ENCODE measurements at regions not wholly inside any gene's neighbourhood (a gene's known extent, or its start where the extent isn't known, plus 50 kb on each side); places are given as distances from the start of the nearest gene placed in this dataset.

DNA sequence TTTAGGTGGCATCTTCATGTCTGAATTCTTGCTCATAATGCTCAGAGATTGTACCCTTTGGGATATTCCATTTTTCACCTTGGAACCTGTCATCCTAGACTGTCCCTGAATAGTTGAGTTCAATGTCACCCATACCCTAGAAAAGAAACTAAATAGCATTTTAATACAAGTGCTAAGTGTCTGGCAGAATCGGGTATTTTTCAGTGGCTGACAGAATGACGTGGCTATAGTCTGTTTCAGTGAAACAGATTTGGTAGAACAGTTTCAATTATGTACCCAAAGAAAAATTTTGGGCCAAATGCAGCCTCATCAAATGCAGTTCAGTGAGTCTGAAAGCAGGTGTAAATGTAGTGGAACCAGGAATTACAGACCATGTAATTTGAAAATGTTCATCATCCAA lies 1041.2 kb downstream of the DTWD2 start:
- no peak for DNase-seq (ENCODE audit: low read depth in 3 of 3)

DNA sequence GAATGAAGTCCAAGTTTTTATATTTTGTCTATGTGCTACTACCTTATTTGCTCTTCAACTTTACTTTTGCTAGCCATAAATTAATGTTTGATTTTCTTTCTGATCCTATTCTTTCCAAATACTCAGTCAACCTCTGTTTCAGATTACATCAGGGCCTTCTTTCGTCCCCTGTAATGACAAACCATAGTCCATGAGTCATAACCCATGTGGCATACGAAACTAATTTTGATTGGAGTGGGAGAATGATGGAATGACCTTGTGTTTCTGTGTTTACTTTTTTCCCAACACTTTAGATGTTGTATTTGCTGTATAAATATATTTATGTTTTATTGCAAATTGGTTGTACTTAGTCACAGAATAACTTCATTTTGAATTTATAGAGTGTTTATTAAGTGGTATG lies 1043.1 kb downstream of the DTWD2 start:
- no peak for DNase-seq (ENCODE audit: low read depth in 3 of 3)

DNA sequence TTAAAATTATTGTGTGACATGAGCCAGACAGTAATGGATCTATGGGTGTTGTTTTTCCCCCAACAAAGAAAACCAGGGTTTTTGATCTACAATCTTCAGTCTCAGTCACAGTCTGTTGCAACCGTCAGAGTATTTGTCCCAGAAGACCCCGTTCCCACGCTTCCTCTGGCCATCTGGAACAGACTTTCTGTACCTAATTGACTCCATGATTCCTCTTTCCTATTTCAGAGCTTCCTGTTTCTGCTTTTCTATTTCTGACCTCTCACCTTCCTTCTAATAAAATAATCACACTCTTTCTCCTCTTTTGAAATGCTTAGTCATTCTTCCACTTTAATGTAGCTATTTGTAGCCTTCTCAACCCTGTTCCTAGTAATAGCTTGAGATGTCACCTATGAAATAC lies 1044.8 kb downstream of the DTWD2 start:
- no peak for DNase-seq (ENCODE audit: low read depth in 3 of 3)

DNA sequence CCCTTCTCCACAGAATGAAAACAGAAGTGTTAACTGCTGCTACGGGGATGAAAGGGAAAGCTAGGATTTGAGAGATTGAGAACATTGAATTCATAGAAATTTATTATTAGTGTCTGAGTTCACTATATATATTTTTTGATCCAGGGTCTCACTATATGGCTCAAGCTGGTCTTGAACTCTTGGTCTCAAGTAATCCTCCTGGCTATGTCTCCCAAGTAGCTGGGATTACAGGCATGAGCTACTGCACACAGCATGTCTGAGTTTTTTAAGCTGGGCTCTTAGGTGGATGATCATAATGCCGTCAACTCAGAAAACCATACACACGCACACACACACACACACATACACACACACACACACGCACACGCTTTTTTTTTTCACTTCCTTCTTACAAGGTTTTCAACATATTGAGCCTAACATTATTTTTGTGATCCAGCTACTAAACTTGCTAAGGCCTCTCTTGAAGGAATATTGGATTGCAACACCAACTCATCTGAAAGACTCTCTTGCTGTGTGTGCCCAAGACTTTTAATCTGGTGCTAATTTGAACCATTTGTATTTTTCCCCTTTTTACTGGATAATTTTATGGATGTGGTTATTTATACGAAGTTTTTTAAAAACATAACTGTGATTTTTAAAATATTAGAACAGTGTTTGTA lies 1045.4 kb downstream of the DTWD2 start:
- DNase-seq (ENCODE audit: low read depth in 3 of 3): no peak

DNA sequence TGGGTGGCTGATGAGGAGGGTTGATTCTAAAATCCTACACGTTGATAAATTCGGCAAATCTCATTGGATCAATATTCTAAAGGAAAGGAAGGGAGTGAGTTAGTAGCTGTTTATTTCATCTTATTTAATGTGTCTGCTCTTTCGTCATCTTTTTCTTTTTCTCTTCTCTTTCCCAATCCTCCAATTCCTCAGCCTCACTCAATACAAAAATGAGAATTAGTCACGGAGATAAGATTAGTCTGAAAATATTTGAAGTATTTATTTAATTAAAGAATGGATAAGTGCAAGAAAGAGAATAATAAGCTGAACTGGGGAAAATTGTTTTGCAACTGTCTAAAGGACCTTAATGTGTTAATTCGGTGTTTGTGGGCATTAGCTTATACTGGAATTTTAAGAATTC lies 1095.1 kb downstream of the DTWD2 start:
- DNase-seq (ENCODE audit: low read depth in 3 of 3): no peak

DNA sequence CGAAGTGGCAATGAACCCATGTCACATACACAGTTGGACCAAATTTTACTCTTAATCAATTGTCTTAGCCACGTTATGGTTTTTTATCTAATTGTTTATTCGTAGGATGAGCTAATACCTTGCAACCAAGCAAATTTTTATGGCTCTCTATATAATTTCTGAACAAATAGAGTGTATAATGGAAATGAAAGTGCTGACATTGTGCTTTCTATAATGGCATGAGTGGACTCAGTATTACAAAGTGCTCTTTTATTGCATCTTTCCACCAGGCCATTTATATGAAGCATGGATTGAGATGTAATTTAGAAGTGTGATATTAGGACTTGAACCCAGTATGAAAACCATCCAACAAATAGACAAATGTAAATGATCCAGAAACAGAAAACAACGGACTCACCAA lies 1096.0 kb downstream of the DTWD2 start:
- no peak for DNase-seq (ENCODE audit: low read depth in 3 of 3)

DNA sequence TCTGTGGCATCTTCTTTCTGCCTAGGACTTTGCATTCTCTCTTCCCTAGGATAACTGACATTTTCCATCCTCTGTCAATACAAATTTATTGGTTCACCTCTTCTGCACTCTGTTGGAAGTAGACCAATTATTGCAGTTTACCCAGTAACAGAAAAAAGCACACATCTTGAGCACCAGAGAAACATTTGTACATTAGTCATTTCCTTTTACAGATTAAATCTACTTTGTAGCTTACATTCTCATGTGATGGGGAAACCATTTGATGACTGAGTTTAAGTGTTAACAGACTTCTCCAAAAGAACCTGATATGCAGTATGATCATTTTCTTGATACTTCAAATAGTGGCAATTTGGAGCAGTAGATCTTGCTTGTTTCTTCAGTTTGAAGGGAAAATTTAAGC lies 1098.8 kb downstream of the DTWD2 start:
- no peak for DNase-seq (ENCODE audit: low read depth in 3 of 3)

DNA sequence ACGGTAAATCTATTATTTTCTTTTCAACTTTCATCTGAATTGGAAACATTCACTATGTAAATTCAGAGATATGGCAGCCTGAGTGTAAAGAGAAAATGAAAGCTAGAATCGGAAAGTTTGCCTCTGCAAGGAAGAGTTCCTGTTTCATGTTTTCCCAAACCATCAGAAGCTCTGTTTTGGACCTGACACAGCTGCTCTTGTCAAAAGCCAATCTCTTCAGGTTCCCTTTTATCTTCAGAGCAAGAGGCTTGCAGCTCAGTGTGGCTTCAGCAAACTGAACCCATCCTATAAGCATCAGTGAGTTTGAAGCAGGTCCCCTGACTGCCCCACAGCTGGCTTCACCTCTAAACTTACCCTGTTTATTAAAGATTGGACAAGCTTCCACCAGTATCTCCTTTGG lies 1099.7 kb downstream of the DTWD2 start:
- DNase-seq (ENCODE audit: low read depth in 3 of 3): no peak

DNA sequence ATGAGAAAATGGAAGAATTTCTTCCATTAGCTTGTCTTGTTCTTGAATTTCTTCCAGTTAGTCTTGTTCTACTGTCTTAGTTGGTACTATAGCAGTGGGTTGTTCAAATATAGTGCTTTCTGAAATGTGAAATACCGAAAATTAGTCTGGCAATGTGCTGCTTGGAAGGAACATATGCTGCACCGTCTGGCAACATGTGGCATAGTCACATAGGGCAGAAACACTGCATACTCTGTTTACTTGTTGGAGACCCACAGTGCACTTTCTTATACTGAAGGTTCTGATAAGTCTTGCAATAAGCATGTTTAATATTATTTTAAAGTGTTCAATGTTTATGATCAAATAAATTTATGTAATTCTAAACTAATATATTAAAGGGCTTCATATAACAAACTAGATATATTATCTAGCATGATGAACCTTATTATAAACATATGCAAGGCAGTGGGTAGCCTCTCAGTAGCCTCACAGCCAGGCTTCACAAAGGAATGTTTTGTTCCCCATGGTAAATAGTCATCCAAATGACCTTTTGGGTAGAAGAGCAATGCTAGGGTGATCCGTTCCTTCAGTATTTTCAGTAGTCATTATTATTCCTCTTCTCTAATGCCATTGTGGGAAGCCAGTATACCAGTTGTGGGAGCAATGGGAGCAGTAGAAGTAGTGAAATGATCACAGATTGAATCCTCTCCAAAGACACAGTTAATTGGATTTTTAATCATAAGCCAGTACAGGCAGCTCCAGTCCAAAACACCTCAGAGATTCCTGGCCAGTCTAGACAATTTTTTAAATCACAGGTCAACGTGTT lies 1106.7 kb downstream of the DTWD2 start:
- DNase-seq (ENCODE audit: low read depth in 3 of 3): no peak

DNA sequence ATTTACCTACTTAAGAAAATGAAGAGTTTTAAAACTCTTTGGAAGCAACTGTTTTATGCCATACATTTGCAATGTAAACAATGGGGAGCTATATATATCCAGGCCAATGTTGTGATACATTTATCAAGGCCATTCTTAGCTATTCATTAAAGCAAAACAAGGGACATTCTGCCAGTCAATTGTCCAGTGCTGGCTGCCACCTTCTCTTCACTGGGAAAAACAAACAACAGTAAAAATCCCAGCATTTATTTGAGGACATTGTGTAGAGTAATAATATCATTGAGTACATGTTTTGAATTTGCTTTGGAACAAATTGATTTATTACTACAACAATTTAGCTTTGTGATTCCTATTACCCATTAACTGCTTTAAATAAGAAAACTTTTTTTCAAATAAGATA lies 1107.4 kb downstream of the DTWD2 start:
- no peak for DNase-seq (ENCODE audit: low read depth in 3 of 3)

DNA sequence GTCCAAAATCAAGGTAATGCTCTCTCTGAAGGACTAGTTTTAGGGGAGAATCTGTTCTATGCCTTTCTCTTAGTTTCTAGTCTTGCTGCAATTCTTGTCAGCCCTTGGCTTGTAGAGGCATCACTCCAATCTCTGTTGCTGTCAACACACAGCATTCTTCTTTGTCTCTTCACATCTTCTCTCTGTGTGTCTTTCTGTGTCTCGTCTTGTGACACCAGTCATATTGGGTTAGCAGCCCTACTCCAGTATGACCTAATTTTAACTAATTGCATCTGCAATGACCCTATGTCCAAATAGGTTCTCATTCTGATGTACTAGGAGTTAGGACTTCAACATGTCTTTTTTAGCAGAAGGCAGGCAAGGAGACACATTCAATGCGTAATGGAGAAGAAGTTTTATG lies 1110.6 kb downstream of the DTWD2 start:
- no peak for DNase-seq (ENCODE audit: low read depth in 3 of 3)

DNA sequence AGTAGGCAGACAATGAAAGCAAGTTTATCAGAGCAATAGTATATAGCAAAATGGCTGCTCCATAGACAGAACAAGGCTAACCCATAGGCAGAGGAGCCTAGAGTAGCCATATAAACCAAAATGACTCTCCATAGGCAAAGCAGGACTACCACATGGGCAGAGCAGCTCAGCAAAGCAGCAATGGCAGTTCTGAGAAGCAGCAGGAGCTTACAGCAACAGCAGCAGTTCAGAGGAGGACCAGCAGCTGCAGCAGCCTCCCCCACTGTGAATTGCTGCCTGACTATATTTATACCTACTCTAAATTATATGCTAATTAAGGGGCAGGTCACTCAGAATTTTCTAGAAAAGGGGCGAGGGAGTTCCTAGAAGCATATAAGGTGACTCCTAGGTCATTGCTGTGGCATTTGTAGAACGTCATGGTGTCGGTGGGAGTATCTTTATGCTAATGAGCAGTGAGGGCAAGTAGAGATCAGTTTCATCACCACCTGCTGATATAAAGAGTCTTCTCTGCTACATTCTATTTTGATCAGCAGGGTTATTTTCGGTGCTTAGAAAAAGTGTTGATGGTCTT lies 1115.5 kb downstream of the DTWD2 start:
- no peak for DNase-seq (ENCODE audit: low read depth in 3 of 3)

DNA sequence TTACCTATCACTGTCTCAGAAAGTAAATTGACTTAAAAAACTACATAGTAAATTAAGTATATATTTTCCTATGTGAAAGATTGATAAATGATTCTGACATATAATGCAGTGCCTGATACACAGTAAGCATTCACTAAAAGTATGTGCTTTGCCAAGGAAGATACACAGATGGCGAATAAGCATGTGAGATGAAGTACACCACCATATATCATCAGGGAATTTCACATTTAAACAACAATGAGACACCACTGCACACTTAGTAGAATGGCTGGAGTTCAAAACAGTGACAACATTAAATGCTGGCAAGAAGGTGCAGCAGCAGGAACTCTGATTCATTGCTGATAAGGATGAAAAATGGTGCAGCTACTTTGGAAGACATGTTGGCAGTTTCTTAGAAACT lies 1118.8 kb downstream of the DTWD2 start:
- no peak for DNase-seq (ENCODE audit: low read depth in 3 of 3)

DNA sequence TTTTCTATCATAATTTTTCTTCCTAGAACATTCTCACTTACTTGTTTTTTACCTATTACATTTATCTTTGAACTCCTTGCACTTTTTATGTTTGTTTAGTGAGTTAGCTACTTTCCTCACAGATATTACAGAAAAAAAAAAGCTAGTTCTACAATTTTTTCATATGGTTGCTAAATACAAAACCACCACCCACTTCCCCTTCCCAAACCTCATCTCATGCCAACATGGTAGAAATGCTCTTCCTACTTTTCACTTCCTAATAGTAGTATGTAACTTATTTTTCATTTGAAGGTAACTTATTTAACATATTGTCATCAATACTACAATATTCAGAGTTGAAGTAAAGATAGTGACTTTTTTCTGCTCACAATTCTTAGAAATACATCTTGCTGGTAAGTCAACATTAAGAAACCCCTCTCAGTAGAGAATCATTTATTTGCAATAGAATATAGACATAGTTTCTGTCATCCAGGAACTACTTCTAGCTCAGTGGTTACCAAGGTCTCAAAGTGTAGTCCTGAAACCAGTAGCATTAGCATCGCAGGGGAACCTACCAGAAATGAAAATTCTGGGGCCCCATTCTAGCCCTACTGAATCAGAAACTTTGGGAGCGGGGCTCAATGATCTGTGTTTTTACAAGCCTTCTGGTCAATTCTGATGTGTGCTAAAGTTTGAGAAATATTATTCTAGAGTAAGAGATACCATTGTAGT lies 1124.6 kb downstream of the DTWD2 start:
- DNase-seq (ENCODE audit: low read depth in 3 of 3): no peak

DNA sequence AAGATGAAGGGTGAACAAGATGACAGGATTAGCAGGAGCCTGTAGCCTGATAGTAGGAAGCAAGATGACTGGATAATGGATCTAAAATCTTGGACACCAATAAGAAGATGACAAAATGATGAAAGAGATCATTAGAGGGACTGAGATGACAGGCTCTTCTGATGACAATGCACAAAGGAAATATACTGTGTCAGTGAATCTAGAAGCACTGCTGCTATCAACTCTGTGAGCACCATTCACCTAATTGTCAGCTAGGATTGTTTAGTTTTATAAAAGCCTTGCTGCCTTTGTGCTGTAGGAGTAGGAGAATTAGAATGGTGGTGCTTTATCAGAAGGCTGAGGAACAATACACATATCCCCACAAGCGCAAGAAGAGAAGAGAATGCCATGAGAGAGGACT lies 1127.8 kb downstream of the DTWD2 start:
- DNase-seq (ENCODE audit: low read depth in 3 of 3): no peak

DNA sequence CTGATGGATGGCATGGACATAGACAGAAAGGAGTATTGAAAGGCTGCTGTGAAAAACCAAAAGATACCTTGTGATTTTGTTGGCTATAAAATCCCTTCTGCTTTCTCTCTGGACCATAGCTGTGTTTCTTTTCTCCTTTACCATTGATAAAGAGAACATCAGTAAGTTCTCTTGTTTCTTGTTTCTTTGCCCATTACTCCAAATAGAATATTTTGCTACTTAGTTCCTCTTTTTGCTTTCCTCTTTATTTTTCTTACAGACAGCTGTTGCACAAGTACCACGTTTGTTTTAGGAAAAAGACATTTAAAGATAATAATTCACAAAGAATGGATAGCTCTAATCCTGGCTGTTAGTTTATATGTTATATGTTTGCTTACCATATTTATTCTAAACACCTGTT lies 1129.2 kb downstream of the DTWD2 start:
- no peak for DNase-seq (ENCODE audit: low read depth in 3 of 3)

DNA sequence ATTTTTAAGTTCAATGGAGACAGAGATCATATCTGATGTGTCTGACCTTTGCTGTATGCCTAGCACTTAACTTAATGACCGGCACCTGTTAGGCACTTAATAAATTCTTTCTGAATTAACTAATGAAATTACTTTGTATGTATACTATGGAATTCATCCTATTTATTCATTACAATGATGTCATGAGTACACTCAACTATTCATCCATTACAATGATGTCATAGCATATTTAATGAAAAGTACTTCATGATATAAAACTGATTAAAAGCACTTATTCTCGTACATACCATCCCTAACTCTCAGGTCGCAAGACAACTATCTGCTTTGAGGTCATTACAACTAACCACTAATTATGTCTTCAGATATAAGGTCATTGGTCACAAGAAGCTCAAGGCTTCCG lies 1131.6 kb downstream of the DTWD2 start:
- no peak for DNase-seq (ENCODE audit: low read depth in 3 of 3)

DNA sequence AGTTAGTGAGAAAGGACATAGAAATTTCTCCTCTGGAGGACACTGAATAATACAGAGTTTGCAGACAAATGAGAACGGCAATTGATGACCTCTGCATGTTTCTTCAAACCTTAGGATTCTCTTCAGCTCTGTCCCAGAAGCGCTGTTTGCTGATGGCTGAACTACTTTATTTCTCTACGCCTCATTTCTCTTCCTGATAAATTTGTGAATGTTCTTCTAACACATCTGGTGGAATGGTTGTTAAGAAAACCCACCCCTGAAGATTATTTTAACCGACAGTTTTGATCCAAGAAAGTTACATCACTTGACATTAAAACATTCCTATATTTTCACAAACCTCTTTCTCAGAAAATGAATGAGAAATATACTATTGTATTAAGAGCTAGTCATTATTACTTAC lies 1150.6 kb downstream of the DTWD2 start:
- DNase-seq (ENCODE audit: low read depth in 3 of 3): no peak

DNA sequence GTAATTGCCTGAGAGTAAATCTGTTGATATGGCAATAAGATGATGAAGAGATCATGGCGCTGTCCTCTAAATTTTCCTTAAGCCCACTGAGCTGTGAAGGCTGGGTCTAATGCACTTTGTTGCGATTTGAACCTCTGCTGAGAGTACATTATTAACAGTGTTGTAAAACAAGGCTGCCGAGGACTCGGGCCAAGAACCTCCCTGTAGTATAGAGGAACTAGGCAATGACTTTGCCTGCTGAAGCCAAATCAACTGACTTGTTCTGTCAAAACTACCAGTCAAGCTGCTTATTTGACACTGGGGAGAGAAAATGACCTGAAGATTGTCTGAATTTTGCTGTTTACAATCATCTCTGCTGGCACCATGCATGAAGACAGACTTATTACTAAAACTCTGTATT lies 1154.7 kb downstream of the DTWD2 start:
- no peak for DNase-seq (ENCODE audit: low read depth in 3 of 3)

DNA sequence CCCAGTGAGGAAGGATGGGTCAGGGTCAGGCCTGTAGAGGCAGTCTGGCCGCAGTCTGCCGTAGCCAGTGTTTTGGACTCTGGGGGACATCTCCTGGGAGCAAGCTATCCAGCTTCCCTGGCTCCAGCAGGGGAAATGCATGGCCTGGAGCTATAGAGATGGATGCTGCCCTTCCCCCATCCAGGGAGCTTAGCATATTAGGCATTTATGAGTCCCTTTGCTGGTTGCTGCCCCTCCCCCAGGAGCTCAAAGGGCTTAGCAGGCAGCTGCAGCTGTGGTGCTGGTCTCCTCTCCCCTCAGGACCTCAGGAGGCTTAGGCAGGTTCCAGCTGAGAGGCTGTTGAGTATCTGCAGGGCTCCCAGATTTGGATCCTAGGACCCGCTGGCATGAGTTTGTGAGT lies 1158.7 kb downstream of the DTWD2 start:
- DNase-seq (ENCODE audit: low read depth in 3 of 3): no peak

DNA sequence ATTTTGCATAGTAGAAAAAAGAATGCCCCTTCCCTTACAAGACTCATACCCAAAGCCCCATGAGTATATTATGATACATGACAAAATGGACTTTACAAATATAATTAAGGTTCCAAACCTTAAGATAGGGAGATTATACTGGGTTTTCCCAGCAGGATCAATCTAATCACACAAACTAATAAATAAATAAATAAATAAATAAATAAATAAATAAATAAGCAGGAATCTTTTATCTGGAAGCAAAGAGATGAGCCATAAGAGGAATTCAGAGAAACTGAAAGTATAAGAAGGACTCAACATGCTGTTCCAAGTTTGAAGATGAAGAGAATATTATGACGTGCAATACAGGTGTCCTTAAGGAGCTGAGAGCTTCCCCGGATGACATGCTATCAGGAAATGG lies 1174.5 kb downstream of the DTWD2 start:
- no peak for DNase-seq (ENCODE audit: low read depth in 3 of 3)

DNA sequence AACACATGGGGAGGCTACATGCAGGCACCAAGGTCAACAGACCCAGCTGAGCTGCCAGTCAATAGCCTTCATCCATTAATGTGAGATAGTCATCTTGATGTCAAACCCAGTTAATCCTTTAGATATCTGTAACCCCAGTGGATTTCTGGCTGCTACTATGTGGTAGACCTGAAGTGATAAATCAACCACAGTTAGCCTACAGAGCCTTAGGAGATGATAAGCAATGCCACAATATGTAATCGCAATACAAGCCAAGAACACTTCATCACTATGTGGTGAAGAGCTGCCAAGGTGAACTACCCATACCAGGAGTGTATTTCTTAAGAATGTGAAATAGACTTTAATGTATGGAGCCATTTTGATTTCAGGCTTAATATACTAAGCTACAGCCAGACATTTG lies 1175.5 kb downstream of the DTWD2 start:
- no peak for DNase-seq (ENCODE audit: low read depth in 3 of 3)

DNA sequence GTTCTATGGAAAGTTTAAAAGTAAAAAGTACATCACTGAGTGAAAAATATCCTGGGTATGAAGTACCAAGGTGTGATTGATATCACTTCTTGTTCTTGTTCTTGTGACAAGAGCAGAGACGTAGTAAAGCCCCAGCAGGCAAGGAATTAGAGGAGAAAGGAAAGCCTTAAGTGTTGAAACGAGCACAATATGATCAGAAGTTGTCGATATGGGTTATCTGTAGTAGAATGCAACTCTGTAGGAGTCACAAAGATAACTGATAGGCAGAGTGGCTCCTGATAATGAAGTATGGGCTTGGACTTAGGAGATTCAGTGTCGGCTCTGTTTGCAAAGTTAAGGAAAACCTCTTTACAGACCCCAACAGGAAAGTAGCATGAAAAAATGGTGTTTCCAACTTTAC lies 1179.1 kb downstream of the DTWD2 start:
- no peak for DNase-seq (ENCODE audit: low read depth in 3 of 3)

All from stimulated activated CD4-positive, alpha-beta T cell treated with anti-CD3 and anti-CD28 coated beads, TNF-alpha, amount 100 ng/mL, for 48 hours (primary cell).